Lower leg skin (tissue), 3 donors: ENCODE measurements at regions not wholly inside any gene's neighbourhood (a gene's known extent, or its start where the extent isn't known, plus 50 kb on each side); places are given as distances from the start of the nearest gene placed in this dataset.

Experiments
- POLR2A ChIP-seq, 2 donors: fragments of 450-650 bp; IDR thresholded peaks; one replicate each; pipeline ENCODE4 v1.6.1; 2016 to 2017; ENCODE audit warnings: antibody characterized with exemption in 2 of 2, mild to moderate bottlenecking in 1 of 2, moderate library complexity in 1 of 2
- TF ChIP-seq, protein P1 (sequence below), 3 donors: fragments of 450-650 bp; IDR thresholded peaks; one replicate each; pipeline ENCODE4 v1.5.1; 2016; ENCODE audit warnings: antibody characterized with exemption in 3 of 3, mild to moderate bottlenecking in 3 of 3, moderate library complexity in 2 of 3

DNA sequence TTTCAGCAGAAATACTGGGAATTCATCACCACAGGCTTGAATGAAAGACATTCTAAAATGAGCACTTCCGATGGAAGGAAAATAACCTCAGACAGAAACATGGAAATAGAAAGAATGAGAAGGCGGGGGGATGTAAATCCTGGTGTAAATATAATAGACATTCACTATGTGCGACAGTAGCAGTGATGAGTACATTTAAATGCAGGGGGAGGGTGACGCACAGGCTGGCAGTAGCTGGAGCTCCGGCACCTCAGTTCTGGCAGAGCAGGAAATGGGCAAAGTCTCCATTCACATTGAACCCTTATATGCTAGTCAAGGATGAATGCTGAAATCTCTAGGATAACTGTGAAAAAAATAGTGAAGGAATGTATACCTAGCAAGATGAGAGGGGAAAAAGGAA, 172.7 kb upstream of the C14orf180 start:
- TF ChIP-seq, protein P1, sequence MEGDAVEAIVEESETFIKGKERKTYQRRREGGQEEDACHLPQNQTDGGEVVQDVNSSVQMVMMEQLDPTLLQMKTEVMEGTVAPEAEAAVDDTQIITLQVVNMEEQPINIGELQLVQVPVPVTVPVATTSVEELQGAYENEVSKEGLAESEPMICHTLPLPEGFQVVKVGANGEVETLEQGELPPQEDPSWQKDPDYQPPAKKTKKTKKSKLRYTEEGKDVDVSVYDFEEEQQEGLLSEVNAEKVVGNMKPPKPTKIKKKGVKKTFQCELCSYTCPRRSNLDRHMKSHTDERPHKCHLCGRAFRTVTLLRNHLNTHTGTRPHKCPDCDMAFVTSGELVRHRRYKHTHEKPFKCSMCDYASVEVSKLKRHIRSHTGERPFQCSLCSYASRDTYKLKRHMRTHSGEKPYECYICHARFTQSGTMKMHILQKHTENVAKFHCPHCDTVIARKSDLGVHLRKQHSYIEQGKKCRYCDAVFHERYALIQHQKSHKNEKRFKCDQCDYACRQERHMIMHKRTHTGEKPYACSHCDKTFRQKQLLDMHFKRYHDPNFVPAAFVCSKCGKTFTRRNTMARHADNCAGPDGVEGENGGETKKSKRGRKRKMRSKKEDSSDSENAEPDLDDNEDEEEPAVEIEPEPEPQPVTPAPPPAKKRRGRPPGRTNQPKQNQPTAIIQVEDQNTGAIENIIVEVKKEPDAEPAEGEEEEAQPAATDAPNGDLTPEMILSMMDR (IDR thresholded peaks at IDR 0.05): no peak
- TF ChIP-seq POLR2A (IDR thresholded peaks at IDR 0.05): no peak
